ENCODE measurements at regions not wholly inside any gene's neighbourhood (a gene's known extent, or its start where the extent isn't known, plus 50 kb on each side); places are given as distances from the start of the nearest gene placed in this dataset.
"Not testable (repeated sequence)": the region's sequence is repeated elsewhere in the genome, so short reads cannot be mapped to it uniquely, and the experiment has no call there.

DNA sequence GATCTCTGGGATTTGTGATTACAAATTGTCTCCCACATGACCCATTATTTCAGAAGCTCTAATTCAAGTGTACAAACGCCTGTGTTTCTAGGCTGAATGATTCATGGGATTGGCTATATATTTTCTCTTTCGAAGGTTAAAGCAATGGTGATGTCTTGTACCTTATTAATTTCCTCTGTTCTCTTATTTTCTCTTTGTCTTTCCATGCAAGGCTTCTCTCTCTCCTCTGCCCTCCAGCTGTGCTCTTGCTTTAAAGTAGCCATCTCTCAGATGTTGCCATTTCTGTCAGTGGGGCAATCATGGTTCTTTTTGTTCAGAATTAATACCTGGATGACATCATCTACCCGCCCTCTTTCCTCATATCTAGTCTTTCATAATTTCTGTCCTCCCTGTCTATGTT lies 184.3 kb upstream of the ATP10B start:
- no peak for DNase-seq (ENCODE audit: low spot score)

DNA sequence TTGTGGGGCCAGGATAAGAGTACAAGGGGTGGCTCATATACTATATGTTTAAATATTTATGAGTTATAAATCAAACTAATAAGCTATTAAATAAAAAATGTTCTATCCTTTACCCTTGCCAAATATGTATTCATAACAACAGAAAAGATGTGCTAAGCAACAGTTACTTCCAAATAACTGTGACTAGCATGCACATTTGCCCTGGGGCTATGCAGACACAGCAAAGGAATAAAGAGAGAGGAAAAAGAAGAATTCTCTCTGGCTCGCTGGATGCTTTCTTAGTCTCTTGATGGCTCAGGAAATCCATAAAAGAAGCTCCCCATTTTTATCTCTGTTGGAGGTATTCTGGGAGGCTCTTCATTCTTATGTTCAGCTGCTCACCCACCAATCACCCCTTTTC lies 182.4 kb upstream of the ATP10B start:
- DNase-seq (ENCODE audit: low spot score), result no peak

DNA sequence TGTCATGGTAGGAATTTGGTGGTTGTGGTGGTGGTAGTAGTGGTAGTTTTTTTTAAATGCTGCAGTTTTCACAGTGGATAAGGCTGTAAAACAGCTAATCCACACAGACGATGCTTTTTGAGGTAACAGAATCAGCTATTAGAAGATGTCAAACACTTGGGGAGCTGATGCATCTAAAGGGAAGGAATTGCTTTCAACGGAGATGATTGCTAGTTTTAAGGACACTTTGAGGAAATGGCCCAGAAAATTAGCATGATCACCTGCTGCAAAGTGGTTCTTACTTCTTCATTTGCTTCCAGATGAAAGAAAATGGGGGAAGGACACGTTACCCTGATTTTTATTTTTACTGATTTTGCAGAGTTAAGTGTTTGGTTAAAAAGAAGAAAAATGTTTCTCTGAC lies 178.2 kb upstream of the ATP10B start:
- DNase-seq (ENCODE audit: low spot score), result no peak

DNA sequence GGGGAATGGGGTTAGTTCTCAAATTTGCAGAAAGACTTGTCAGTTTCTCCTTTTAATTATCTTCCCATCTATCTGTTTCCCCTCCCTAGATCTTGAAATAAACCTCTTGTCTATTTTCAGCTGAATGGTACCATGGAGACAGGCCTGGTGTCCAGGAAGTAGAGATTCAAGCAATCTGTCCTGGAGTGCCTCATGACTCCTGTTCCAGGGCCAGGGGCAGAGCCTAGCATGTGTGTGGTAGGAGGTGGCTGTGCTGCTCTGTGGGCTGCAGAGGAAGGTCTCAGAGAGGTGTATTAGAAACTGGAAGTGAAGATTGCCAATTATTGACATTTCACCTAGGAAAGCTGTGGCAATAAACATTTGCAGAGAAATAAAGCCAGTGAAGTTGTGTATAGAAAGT lies 175.8 kb upstream of the ATP10B start:
- DNase-seq (ENCODE audit: low spot score), result no peak

DNA sequence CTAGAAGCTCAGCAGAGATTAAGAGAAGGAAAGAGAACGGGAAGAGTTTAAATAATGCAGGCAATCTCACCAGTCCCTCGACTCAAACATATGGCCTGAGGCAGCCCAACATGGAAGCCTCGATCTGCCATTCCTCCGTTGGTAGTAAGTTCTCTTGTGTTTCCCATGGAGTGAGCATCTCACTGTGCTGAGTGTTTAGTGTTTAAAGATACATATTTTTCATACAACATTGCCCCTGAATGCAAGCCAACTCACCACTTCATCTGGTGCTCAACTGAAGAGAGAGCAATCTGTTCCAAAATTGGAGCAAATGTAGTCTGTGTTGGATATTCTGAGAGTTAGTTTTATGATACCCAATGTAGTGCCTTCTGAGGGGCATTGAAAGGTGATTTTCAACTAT lies 171.5 kb upstream of the ATP10B start:
- DNase-seq (ENCODE audit: low spot score), result no peak

DNA sequence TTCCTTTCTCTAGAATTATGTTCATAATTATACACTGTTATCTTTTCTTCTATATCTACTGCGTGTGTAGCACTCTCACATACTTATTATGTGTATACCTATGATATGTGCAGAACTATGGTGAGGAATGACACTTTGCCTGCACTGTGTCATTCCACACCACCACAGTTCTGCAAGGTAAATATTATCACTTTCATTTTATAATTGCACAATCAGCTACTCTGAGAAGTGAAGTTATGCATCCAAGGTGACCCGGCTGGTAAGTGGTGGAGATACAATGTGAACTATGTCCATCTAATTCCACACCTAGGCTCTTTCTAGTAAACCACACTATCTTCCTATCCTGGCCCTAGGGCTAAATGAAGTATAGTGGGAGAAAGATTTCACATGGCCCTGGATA lies 170.1 kb upstream of the ATP10B start:
- no peak for DNase-seq (ENCODE audit: low spot score)

DNA sequence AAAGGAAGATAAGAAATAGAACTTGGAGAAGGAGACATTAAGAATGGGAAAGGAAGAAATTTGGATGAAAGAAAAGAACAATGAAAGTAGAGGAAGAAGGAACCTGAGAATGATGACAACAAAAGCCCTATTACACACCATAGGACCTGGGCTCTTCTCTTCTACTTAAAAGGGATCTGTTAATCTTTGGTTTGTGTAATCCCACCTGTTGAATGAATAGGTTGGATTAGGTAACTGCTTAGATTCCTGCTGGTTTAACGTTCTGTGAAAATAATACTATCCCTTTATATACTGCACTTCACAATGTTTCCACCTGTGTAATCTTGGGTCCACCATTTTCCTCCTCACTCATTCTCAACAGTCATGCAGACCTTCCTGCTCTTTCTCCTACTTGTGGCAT lies 157.8 kb upstream of the ATP10B start:
- DNase-seq (ENCODE audit: low spot score), result no peak

DNA sequence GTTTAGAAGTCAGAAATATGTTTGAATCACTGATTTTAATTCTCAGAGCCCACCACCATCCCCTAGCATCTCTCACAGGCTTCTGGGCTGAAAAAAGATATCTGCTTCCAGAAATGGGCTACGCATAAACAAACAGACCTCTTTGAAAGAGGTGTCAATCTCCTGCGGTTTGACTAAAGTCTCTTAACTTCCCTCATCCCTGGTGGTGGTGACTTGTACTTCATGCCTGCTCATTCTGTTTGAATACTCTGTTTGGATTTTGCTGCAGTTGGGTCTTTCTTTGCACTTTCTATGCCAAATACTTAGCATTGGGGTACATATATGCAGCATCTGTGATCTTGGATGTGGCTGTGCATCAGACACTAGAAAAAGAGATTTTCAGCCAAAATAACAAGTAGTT lies 157.2 kb upstream of the ATP10B start:
- DNase-seq (ENCODE audit: low spot score), result no peak

DNA sequence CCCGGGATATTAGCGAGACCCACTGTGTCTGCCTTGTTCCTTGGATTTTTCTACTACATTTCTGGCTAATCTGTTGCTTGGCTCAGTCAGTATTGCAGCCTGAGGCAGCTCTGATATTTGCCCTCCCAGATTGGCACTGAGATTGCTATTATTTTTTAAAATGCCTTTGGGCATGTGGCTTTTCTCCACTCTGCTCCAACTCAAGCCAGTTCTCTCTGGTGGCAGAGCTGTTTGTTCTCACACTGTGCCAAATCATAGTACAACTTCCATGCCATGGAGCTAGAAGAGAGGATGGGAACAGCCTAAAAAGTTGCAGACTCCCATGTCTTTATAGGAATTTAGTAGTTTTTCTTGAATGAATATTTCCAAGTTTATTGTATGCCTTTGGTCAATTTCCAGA lies 155.9 kb upstream of the ATP10B start:
- peak; percentile 13 for DNase-seq (ENCODE audit: low spot score)

DNA sequence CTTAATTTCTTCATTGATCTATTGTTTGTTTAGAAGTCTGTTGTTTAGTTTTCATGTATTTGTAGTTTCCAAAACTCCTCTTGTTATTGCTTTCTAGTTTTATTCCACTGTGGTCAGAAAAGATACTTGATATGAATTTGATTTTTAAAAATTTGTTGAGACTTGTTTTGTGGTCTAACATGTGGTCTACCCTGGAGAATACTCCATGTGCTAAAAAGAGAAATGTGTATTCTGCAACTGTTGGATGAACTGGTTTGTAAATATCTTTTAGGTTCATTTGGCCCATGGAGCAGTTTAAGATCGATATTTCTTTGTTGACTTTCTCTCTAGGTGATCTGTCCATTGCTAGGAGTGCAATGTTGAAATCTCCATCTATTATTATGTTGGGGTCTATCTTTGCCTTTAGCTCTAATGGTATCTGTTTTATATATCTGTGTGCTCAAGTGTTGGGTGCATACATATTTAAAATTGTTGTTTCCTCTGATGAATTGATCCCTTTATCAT lies 150.6 kb upstream of the ATP10B start:
- no peak for DNase-seq (ENCODE audit: low spot score)

DNA sequence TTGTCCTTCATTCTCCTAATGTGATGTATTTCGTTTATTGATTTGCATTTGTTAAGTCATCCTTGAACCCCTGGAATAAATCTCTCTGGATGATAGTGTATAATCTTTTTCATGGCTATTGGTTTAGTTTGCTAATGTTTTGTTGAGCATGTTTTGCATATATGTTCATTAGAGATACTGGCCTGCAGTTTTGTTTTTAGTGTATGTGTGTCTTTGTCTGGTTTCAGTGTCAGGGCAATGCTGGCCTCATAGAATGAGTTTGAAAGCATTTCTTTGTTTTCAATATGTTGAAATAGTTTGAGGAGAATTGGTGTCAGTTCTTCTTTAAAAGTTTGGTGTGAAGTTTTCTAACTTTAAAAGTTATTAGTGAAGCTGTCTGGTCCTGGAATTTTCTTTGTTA lies 149.6 kb upstream of the ATP10B start:
- DNase-seq (ENCODE audit: low spot score), result no peak

DNA sequence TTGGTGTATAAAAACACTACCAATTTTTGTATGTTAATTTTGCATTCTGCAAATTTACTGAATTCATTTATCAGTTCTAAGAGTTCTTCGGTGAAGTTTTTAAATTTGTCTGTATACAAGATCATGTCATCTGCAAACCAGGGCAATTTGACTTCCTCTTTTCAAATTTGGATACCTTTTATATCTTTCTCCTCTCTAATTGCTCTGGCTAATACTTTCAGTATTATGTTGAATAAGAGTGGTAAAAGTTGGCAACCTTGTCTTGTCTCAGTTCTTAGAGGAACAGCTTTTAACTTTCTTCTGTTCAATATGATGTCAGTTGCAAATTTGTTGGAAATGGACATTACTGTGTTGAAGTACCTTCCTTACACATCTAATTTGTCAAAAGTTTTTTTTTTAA lies 149.1 kb upstream of the ATP10B start:
- DNase-seq (ENCODE audit: low spot score), result not testable (repeated sequence)

DNA sequence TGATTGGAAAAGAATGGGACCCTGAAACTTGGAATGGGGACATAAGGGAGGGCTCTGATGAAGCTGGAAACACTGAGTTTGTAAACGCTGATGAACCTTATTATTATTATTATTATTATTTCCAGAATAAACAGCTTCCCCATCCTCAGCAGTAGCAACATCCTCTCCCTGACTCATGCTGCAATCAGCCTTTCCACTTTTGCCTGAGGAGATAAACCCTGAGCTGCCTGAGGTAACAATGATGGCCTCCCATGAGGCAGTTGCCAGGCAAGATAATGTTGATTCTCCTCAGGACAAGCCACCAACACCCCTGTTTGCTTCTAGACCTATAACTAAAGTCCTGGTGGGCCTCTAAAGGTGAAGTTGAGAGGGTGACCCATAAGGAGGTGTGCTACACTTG lies 139.2 kb upstream of the ATP10B start:
- no peak for DNase-seq (ENCODE audit: low spot score)

DNA sequence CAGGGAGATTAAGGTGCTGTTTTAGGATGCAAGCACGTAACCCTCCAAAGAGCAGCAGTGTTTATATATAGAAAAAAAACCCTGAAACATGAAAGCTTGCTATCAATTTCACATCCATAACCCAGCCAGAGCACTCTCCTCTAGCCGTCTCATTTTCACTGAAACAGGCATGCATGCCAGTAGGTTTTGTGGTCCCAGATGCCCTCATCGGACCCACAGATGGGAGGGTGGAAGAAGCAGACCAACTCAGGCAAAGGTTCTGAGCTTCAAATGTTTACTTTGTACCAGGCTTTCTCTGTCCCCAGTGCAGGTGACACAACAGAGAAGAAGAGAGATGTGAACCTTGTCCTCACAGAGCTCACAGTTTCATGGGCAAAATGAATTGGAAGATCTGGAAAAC lies 127.4 kb upstream of the ATP10B start:
- DNase-seq (ENCODE audit: low spot score), result no peak

DNA sequence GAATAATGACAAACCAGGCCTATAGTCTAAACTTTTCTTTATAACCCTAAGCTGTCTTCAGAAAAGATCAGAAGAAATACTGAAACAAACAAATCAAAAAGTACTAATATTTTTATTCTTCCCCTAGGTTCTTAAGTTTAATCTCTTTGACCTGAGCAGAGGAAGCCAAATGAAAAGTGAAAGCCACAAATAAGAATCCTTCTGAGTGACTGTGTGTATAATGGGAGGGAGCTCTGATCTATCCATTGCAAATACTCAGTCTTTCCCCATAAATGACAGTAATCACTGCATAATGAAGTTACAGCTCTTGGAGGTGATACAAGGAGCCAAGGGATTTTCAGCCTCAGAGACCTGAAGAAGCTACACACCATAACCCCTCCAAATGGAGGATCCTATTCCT lies 126.9 kb upstream of the ATP10B start:
- DNase-seq (ENCODE audit: low spot score), result no peak

DNA sequence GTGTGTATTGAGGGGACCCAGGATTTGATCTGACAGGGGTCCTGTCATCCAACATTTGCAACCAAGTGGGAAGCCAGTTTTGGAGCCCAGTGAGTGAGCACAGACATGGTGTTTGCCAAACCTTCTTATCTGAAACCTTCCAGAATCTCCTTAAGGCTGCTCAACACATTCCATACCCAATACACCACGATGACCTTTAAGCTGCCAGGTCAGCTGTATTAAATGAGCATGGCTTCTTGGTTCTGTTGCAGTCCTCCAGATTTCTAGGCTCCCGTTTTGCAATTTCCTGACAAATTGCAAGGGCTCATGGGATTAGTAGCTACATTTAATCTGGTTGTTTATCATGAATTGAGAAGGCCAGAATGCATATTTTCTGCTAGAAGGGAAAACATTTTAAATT lies 124.2 kb upstream of the ATP10B start:
- no peak for DNase-seq (ENCODE audit: low spot score)

DNA sequence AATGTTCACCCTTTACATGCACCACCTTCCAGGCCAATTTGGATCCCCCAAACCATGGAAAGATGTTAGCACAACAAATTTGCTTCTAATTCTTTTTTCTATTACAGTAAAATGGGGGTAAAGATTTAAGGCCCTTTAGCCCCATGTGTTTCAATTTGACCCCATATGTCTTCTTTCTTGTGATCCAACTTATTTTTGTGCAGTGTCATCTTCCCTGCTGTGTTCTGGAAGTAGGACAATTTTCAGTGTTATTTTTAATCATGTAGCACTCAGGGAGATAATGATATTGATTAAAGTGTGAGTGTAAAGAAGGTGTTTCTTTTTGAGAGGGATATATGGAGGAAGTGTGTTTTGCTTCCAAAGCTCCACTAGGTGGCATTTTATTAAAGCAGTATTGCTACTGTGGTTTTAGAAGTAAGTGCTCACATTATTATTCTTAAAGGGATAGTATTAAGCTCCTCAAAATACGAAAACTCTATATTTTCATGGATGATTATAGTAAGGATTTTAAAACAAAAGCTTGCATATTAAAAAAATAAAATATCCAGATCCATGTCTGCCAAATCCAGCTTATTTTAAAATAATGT lies 118.7 kb upstream of the ATP10B start:
- DNase-seq (ENCODE audit: low spot score), result no peak

DNA sequence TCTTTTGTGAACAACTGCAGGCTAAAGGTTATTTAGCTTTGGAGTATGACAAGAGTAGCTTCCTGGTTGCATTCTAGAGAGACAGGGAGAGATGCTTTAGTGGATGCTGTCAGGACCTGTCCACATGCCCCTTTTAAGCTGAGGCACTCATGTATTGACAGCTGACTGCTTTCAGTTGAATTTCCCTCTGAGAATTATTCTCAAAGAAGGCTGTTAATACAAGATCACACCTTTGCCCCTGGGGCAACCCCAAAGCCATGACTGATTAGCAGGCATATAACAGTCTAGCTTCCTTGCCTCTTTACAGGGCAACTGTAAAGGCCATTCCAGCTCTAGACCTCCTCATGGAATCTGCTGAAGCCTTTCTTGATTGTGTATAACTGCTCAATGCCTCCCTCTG lies 117.6 kb upstream of the ATP10B start:
- DNase-seq (ENCODE audit: low spot score), result no peak

DNA sequence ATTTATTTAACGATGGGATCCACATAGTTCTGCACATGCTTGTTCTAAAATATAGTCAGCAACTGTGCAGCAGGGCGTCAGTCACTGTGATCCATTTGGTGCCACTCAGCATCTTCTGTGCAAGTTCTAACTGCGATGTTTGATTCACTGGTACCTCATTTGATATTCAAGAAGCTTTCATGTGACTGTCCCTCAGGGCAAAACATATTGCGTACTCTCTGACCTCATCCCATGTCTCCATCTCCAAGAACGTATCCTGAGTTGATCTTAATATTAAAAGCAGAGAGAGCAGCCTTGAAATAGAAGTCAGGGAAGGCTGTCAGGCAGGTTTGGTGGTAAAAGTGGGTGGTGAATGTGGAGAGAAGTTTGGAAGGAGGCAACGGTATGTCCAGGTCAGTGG lies 116.5 kb upstream of the ATP10B start:
- DNase-seq (ENCODE audit: low spot score), result no peak

DNA sequence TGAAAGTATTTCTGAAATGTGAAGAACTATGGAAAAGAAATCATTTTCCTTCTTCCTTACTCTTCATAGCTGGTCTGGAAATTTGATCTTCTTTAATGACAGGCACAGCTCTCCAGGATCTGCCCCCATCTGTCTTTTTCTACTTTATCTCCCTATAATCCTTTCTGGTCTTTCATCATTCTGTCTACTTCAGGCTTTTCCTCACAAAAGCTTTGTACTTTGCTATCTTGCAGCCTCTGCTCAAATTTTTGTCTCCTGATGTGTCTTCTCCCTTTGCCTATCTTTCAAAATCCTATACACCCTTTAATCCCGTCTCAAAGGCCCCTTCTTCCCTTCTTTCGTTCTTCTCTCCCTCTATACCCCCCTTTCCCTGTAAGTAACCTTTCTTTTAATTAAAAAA lies 114.9 kb upstream of the ATP10B start:
- DNase-seq (ENCODE audit: low spot score), result no peak

DNA sequence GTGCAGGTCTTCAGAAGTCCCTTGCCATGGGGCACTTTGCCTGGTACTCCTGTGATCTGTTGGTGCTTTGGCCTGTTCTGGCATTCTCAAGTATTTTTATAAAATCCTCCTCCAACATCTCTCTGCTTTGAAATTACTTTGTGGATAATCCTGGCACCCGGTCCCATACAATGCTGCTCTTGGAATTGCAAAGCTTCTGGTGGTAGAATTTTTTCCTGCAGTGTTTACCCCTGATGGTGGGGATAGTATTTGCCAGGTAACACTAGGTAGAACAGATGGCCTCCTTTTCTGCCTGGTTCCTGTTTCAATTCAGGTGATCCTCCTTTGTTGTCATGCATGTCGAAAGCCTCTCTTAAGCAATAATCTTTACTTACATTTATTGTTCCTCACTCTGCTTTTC lies 109.8 kb upstream of the ATP10B start:
- no peak for DNase-seq (ENCODE audit: low spot score)

DNA sequence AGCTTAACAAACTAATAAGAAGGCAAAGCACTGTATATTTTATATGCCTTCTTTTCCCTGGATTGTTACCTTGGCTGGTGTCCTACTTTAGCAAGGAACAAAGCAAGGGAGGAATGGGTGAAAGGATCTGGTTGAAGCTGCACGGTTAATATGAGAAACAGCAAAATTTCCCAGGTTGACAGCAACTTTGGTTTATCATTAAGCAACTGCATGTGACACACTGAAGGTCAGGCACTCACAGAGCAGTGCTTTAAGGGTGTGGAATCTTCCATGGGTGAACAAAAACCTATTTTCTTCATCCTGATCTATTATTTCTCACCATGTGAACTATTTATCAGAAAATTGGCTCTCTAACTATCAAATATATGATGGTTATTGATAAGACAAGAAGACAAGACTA lies 109.0 kb upstream of the ATP10B start:
- DNase-seq (ENCODE audit: low spot score), result no peak

DNA sequence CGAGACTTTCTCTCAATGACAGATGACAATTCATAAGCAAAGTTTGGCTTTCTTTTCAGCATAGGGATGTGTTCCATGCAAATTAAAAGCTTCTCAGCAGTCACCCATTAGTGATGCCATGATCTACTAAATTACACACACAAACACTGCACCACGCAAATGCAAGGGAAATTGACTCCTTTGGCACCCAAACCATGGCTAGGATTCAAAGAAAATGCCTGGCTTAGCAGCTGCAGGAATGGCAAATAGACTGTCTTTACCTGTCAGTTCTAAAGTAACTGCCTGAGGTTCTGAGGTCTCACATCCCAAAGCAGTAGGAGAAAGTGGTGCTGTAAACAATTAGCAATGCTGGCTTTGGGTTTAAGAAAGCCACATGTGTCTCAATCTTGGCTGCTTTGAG lies 108.6 kb upstream of the ATP10B start:
- DNase-seq (ENCODE audit: low spot score), result no peak

DNA sequence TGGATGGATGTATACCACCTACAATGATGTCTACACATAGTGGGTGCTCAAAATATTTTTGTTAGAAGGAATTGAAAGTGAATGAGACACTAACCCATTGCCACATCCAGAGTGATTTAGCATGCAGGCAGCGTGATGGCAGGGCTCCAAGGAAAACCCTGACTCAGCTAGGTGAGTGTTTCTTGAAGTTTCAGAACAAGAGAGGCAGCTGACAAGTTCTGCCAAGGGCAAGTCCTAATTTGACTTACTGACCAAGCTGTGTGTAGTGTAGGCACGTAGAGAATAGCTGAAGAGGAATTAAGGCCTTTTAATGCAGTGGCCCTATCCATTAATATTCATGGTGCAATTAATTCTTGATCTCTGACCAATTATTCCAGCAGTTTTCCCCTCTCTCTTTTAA lies 107.8 kb upstream of the ATP10B start:
- DNase-seq (ENCODE audit: low spot score), result peak; percentile 81

Data from mucosa of gallbladder (tissue), 1 donor.